ENCODE measurements at regions not wholly inside any gene's neighbourhood (a gene's known extent, or its start where the extent isn't known, plus 50 kb on each side); places are given as distances from the start of the nearest gene placed in this dataset.

DNA sequence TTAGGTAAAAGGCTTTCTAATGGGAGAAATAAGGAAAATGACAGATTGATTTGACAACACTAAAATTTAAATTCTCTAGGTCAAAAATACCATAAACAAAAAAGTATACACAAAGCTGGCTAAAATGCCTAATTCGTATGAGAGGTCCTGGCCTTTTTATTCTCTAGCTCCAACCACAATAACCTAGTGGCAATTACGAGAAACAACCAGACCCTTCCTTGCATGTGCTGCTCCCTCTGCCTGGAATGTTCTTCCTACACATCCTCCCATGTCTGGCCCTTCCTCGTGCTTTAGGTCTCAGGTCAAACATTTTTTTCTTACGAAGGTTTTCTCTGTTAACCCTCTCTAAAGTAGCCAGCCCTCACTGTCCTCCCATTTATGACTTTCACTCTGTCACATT lies 176.4 kb upstream of the PLPPR1 start:
- TF ChIP-seq ZFX (IDR thresholded peaks at IDR 0.05; ENCODE audit: borderline replicate concordance) (no peak), CTCF (IDR thresholded peaks at IDR 0.05) (no peak)
- H3K27ac ChIP-seq = no peak overlapping the region

GRCh38 chr9:100856238-100856637 lies 172.3 kb upstream of the PLPPR1 start:
- H3K27ac ChIP-seq = no peak overlapping the region
- TF ChIP-seq CTCF (IDR thresholded peaks at IDR 0.05) (no peak), ZFX (IDR thresholded peaks at IDR 0.05; ENCODE audit: borderline replicate concordance) (no peak)

DNA sequence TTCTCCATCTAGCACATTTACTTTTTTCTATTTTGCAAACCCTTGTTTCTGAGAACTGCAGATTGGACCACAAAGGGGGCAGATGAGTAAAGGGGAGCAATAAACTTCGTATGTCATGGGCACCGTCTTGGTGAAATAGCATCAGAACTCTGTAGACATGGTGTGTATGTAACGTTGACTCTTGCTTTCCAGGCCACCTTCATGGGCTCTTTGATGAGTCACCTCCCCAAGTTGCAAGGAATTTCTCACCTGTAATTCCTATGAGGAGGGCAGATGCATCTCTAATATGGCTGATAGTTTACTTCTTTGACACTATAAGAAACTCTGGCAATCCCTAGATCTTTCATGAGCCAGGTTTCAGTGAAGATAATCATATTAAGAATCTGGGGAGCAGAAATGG lies 163.4 kb upstream of the PLPPR1 start:
- TF ChIP-seq CTCF (IDR thresholded peaks at IDR 0.05) = no peak
- no peak for TF ChIP-seq ZFX (IDR thresholded peaks at IDR 0.05; ENCODE audit: borderline replicate concordance)

GRCh38 chr9:100865648-100866047 lies 162.9 kb upstream of the PLPPR1 start:
- H3K27ac ChIP-seq = no peak overlapping the region

More for the DNA sequence above, 163.4 kb upstream of the PLPPR1 start:
- no peak overlapping the region for H3K27ac ChIP-seq

DNA sequence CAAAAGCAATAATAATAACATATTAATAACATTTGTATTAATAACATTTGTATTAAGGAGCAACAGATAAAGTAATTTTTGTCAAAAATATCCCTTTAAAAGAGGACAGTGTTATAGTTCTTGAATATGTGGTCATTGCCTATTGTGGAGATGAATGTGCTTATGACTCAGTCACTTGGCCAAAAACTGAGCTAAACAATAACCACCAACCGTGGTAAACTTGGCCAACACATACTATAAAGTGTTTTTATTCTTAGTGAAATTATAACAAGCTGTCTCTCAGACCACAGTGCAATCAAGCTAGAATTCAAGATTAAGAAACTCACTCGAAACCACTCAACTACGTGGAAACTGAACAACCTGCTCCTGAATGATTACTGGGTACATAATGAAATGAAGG lies 159.2 kb upstream of the PLPPR1 start:
- no peak overlapping the region for H3K27ac ChIP-seq
- TF ChIP-seq ZFX (IDR thresholded peaks at IDR 0.05; ENCODE audit: borderline replicate concordance) (no peak), CTCF (IDR thresholded peaks at IDR 0.05) (no peak)

More at GRCh38 chr9:100865648-100866047, 162.9 kb upstream of the PLPPR1 start:
- no peak for TF ChIP-seq CTCF (IDR thresholded peaks at IDR 0.05)
- no peak for TF ChIP-seq ZFX (IDR thresholded peaks at IDR 0.05; ENCODE audit: borderline replicate concordance)

GRCh38 chr9:100879884-100880283 lies 148.6 kb upstream of the PLPPR1 start:
- H3K27ac ChIP-seq = no peak overlapping the region
- TF ChIP-seq ZFX (IDR thresholded peaks at IDR 0.05; ENCODE audit: borderline replicate concordance) (no peak), CTCF (IDR thresholded peaks at IDR 0.05) (no peak)

DNA sequence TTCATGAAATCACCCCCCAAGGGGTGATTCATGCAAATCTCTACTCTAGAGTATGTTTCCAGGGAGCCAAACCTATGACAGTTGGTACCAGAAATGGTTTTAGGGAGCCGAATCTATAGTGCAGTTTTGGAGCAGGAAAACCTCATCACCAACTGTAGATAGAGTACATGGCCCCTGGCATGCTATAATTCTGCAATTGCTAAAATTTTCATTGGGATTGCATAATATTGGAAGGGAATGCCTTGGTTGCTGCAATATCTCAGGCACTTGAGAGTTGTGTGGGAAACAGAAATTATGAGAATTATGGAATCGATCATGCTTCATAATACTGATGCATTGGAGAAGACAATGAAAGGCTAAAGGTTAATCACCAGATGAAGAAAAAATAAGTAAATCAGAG lies 148.2 kb upstream of the PLPPR1 start:
- H3K27ac ChIP-seq = no peak overlapping the region
- TF ChIP-seq ZFX (IDR thresholded peaks at IDR 0.05; ENCODE audit: borderline replicate concordance) (no peak), CTCF (IDR thresholded peaks at IDR 0.05) (no peak)
